ENCODE measurements at regions not wholly inside any gene's neighbourhood (a gene's known extent, or its start where the extent isn't known, plus 50 kb on each side); places are given as distances from the start of the nearest gene placed in this dataset.

- intact Hi-C loops (cut with DNase I), result no loop called here
- H3K36me3 ChIP-seq, result no peaks in the 10 kb centered on the region
- no peaks in the 10 kb centered on the region for H3K4me1 ChIP-seq
- peaks cover 0 to 3% (median 0%) of the 10 kb centered on the region in 7 donors for H3K27me3 ChIP-seq
- H3K27ac ChIP-seq, result no peak overlapping the region
- DNase-seq, result no peak
- 38 to 81% methylated on average over 1 to 2 of the region's 2 CpGs for WGBS, 2 donors
- no peak overlapping the region for H3K4me3 ChIP-seq
- TF ChIP-seq CTCF (IDR thresholded peaks at IDR 0.05), result no peak
- H3K9me3 ChIP-seq, result no peaks in the 10 kb centered on the region
- no peak for ATAC-seq
Observed at GRCh38 chr16:49953090-49953489, 71.9 kb upstream of the CNEP1R1 start.

- DNase-seq (no peak), ATAC-seq (no peak)
- Histone ChIP-seq H3K9me3 (no peaks in the 10 kb centered on the region), H3K36me3 (no peaks in the 10 kb centered on the region), H3K4me3 (no peak overlapping the region), H3K4me1 (peaks cover 0 to 2% (median 0%) of the 10 kb centered on the region in 9 donors), H3K27me3 (peaks cover 0 to 4% (median 0%) of the 10 kb centered on the region in 7 donors), H3K27ac (no peak overlapping the region)
- intact Hi-C loops (cut with DNase I), result no loop called here
- no peak for TF ChIP-seq CTCF (IDR thresholded peaks at IDR 0.05)
- 94 to 95% methylated on average over 1 of the region's 1 CpG for WGBS, 2 donors
Observed at GRCh38 chr16:49955858-49956257, 69.2 kb upstream of the CNEP1R1 start.

GRCh38 chr16:49956915-49957314, 68.1 kb upstream of the CNEP1R1 start:
- Histone ChIP-seq H3K9me3 (no peaks in the 10 kb centered on the region), H3K27me3 (peaks cover 0 to 4% (median 0%) of the 10 kb centered on the region in 7 donors), H3K36me3 (no peaks in the 10 kb centered on the region), H3K27ac (no peak overlapping the region), H3K4me3 (no peak overlapping the region), H3K4me1 (peaks cover 0 to 6% (median 0%) of the 10 kb centered on the region in 9 donors)
- no peak for TF ChIP-seq CTCF (IDR thresholded peaks at IDR 0.05)
- DNase-seq (no peak), ATAC-seq (no peak)
- WGBS, 2 donors, result 86 to 91% methylated on average over 4 of the region's 4 CpGs
- intact Hi-C loops (cut with DNase I), result no loop called here

GRCh38 chr16:49958448-49958847, 66.6 kb upstream of the CNEP1R1 start:
- no peak for DNase-seq
- no peak for ATAC-seq
- Histone ChIP-seq H3K4me1 (peaks cover 0 to 6% (median 0%) of the 10 kb centered on the region in 9 donors), H3K27me3 (peaks cover 0 to 7% (median 0%) of the 10 kb centered on the region in 7 donors), H3K9me3 (no peaks in the 10 kb centered on the region), H3K36me3 (no peaks in the 10 kb centered on the region), H3K27ac (no peak overlapping the region), H3K4me3 (no peak overlapping the region)
- intact Hi-C loops (cut with DNase I), result no loop called here
- 67 to 75% methylated on average over 3 of the region's 3 CpGs for WGBS, 2 donors
- no peak for TF ChIP-seq CTCF (IDR thresholded peaks at IDR 0.05)

Measured in heart right ventricle (tissue), 16 donors.